ENCODE measurements at regions not wholly inside any gene's neighbourhood (a gene's known extent, or its start where the extent isn't known, plus 50 kb on each side); places are given as distances from the start of the nearest gene placed in this dataset.

GRCh38 chr2:172671501-172671900, 64.1 kb upstream of the RAPGEF4 start:
- 31 to 39% methylated on average over 1 of the region's 1 CpG for WGBS, 2 donors (ENCODE audit: low coverage in 1 of 2)
- DNase-seq, result no peak

GRCh38 chr2:172672114-172672513, 63.5 kb upstream of the RAPGEF4 start:
- Histone ChIP-seq H3K4me1 (peaks cover 3 to 20% (median 14%) of the 10 kb centered on the region in 4 donors), H3K9me3 (peaks cover 0 to 4% of the 10 kb centered on the region in 2 donors), H3K36me3 (no peaks in the 10 kb centered on the region), H3K27me3 (no peaks in the 10 kb centered on the region), H3K27ac (no peak overlapping the region), H3K4me3 (no peak overlapping the region)
- in situ Hi-C loops (cut with MboI; ENCODE audit: low pct_ligation_motif_present in 1 of 4, low pct_unique_long_range_greater_than_20kb in 1 of 4, low sequenced_read_pairs in 3 of 4), result no loop called here
- TF ChIP-seq POLR2AphosphoS5 (IDR thresholded peaks at IDR 0.05), result no peak
- WGBS, 2 donors (ENCODE audit: low coverage in 1 of 2), result 18 to 38% methylated on average over 1 of the region's 1 CpG
- intact Hi-C loops (cut with DNase I; ENCODE audit: low total_unique reads), result no loop called here
- DNase-seq, result no peak

More at GRCh38 chr2:172671501-172671900, 64.1 kb upstream of the RAPGEF4 start:
- H3K27me3 ChIP-seq, result no peaks in the 10 kb centered on the region
- H3K27ac ChIP-seq, result no peak overlapping the region
- no peaks in the 10 kb centered on the region for H3K36me3 ChIP-seq
- TF ChIP-seq EP300 (IDR thresholded peaks at IDR 0.05; ENCODE audit: low read depth) (no peak), POLR2A (IDR thresholded peaks at IDR 0.05) (no peak), POLR2AphosphoS5 (IDR thresholded peaks at IDR 0.05) (no peak)
- TF ChIP-seq, protein P1, sequence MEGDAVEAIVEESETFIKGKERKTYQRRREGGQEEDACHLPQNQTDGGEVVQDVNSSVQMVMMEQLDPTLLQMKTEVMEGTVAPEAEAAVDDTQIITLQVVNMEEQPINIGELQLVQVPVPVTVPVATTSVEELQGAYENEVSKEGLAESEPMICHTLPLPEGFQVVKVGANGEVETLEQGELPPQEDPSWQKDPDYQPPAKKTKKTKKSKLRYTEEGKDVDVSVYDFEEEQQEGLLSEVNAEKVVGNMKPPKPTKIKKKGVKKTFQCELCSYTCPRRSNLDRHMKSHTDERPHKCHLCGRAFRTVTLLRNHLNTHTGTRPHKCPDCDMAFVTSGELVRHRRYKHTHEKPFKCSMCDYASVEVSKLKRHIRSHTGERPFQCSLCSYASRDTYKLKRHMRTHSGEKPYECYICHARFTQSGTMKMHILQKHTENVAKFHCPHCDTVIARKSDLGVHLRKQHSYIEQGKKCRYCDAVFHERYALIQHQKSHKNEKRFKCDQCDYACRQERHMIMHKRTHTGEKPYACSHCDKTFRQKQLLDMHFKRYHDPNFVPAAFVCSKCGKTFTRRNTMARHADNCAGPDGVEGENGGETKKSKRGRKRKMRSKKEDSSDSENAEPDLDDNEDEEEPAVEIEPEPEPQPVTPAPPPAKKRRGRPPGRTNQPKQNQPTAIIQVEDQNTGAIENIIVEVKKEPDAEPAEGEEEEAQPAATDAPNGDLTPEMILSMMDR (IDR thresholded peaks at IDR 0.05), result no peak
- intact Hi-C loops (cut with DNase I; ENCODE audit: low total_unique reads) (no loop called here), in situ Hi-C loops (cut with MboI; ENCODE audit: low pct_ligation_motif_present in 1 of 4, low pct_unique_long_range_greater_than_20kb in 1 of 4, low sequenced_read_pairs in 3 of 4) (no loop called here)
- H3K4me3 ChIP-seq, result no peak overlapping the region
- peaks cover 3 to 20% (median 14%) of the 10 kb centered on the region in 4 donors for H3K4me1 ChIP-seq
- peaks cover 0 to 4% of the 10 kb centered on the region in 2 donors for H3K9me3 ChIP-seq

DNA sequence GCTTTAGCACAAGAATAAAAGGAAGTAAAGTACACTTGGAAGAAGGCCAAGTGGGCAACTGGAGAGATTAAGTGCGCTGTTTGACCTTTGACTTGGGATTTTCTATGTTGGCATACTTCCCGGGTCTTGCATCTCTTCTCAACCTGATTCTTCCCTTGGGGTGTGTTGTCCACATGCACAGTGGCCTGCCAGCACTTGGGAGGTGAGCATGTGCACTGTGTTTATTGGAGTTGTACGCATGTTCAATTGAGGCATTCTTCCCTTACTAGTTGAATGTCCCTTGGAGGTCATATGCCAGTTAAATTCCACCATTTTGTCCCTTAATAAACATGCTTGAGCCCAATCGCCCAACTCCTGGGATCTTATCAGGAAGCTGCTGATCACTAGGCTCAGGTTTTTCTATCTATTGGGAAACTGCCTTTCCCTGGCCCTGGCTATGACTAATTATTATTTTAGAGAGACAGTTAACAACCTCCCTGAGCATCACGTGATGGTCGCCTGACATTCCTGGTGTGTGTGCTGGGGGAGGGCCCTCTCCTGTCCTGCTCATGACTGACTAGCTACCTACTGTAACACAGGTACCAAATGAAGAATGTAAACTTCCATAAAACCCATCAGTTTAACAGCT, 62.5 kb upstream of the RAPGEF4 start:
- in situ Hi-C loops (cut with MboI; ENCODE audit: low pct_ligation_motif_present in 1 of 4, low pct_unique_long_range_greater_than_20kb in 1 of 4, low sequenced_read_pairs in 3 of 4), result no loop called here
- intact Hi-C loops (cut with DNase I; ENCODE audit: low total_unique reads), result no loop called here
- TF ChIP-seq, protein P1 (IDR thresholded peaks at IDR 0.05), result no peak
- TF ChIP-seq EP300 (IDR thresholded peaks at IDR 0.05; ENCODE audit: low read depth) (no peak), POLR2AphosphoS5 (IDR thresholded peaks at IDR 0.05) (peak in 2 of 3 donors; percentile 4 to 19), POLR2A (IDR thresholded peaks at IDR 0.05) (no peak)
- peaks cover 3 to 20% (median 14%) of the 10 kb centered on the region in 4 donors for H3K4me1 ChIP-seq
- WGBS, 2 donors (ENCODE audit: low coverage in 1 of 2), result 51 to 58% methylated on average over 4 to 6 of the region's 6 CpGs
- H3K36me3 ChIP-seq, result no peaks in the 10 kb centered on the region
- DNase-seq, result peak; percentile 57
- H3K9me3 ChIP-seq, result peaks cover 0 to 4% of the 10 kb centered on the region in 2 donors
- no peaks in the 10 kb centered on the region for H3K27me3 ChIP-seq
- H3K4me3 ChIP-seq, result no peak overlapping the region
- peak overlapping the region in 1 of 4 donors; percentile 5 for H3K27ac ChIP-seq

GRCh38 chr2:172674034-172674967, 61.3 kb upstream of the RAPGEF4 start:
- no peak for TF ChIP-seq POLR2AphosphoS5 (IDR thresholded peaks at IDR 0.05)
- TF ChIP-seq, protein P1 (IDR thresholded peaks at IDR 0.05), result peak in 1 of 5 experiments; percentile 27
- no peak overlapping the region for H3K27ac ChIP-seq
- H3K4me3 ChIP-seq, result no peak overlapping the region
- in situ Hi-C loops (cut with MboI; ENCODE audit: low pct_ligation_motif_present in 1 of 4, low pct_unique_long_range_greater_than_20kb in 1 of 4, low sequenced_read_pairs in 3 of 4), result no loop called here
- no peaks in the 10 kb centered on the region for H3K27me3 ChIP-seq
- WGBS, 2 donors (ENCODE audit: low coverage in 1 of 2), result 73 to 77% methylated on average over 19 to 39 of the region's 39 CpGs
- peaks cover 0 to 4% of the 10 kb centered on the region in 2 donors for H3K9me3 ChIP-seq
- intact Hi-C loops (cut with DNase I; ENCODE audit: low total_unique reads), result no loop called here
- H3K36me3 ChIP-seq, result no peaks in the 10 kb centered on the region
- DNase-seq, result no peak
- peaks cover 3 to 20% (median 14%) of the 10 kb centered on the region in 4 donors for H3K4me1 ChIP-seq
